GM18861 (cell line): ENCODE measurements at regions not wholly inside any gene's neighbourhood (a gene's known extent, or its start where the extent isn't known, plus 50 kb on each side); places are given as distances from the start of the nearest gene placed in this dataset.

Experiments used
- ATAC-seq: cut with Tn5 transposase; IDR thresholded peaks from one replicate; pipeline ENCODE4 v1.9.1; 2021; ENCODE audit not compliant: unreplicated experiment

DNA sequence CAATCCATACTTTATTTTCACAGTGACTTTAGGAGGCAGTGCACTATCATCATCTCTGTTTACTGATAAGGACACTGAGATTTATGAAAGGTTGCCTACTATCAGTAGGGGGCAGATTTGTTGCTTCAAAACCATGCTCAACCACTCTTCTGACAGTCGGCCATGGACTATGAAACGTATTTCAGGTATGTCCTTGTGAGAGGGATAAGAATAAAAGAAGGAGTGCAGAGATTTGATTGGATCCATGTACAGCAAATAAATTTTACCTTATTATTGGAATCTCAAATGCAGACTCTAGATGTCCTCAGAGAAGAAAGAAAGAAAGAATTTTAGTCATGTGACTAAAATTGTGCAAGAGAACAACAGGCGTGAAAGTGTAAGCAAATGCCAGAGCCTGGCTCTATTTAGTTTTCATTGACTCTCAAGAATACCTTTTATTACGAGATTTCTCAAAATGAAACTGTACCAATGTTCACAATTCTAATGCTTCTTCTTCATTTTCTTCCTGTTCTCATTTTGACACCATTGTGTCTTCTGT lies 296.6 kb upstream of the RASA1 start:
- ATAC-seq: no peak

DNA sequence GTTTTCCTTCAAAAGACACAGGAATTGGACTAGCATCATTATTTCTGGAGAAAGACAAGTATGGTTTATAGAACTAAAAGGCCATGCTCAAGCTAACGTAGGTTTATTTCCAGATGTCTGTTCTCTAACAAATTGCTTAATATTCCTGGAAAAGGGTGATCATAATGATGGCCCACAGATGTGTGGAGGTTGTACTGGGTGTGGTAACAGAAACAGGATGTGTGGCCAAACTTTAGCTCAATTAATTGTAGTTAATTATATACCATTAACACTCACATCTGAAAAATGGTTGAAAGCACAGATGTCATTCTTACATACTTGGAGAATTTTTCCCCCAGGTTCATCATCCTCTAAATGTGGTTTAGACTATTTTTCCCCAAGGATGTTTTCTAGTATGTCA lies 292.7 kb upstream of the RASA1 start:
- no peak for ATAC-seq

DNA sequence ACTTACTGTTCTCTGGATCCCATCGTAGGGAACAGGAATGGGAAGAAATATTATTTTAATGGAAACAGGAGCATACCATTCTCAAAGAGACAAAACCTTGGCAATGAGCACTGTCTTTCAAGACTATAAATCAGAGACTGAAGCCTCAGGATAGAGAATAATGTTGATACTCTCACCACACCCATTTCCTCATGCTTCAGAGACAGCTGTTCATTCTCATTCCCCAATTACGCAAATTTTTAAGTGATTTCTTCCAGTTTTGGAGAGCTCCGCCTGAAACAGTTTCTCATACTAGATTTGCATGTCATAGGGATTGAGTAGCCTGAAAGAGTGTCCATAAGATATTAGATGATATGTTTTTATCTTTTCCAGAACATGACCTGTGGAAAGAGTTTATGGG lies 290.5 kb upstream of the RASA1 start:
- no peak for ATAC-seq

DNA sequence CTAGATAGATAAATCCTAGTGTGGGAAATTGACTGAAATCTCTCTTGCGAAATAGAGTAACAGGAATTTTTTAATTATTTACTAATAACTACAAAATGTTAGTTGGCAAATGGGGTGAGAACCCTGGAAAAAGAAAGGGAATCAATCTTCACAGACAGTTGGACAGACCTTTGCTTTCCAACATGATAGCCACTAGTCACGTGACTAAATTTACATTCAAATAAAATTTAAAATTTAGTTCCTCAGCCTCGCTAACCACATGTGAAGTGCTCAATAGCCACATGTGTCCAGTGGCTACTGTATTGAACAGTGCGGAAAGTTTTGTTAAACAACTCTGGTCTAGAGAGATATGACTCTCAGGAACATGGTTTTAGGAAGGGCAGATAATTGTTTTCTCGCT lies 289.9 kb upstream of the RASA1 start:
- no peak for ATAC-seq

DNA sequence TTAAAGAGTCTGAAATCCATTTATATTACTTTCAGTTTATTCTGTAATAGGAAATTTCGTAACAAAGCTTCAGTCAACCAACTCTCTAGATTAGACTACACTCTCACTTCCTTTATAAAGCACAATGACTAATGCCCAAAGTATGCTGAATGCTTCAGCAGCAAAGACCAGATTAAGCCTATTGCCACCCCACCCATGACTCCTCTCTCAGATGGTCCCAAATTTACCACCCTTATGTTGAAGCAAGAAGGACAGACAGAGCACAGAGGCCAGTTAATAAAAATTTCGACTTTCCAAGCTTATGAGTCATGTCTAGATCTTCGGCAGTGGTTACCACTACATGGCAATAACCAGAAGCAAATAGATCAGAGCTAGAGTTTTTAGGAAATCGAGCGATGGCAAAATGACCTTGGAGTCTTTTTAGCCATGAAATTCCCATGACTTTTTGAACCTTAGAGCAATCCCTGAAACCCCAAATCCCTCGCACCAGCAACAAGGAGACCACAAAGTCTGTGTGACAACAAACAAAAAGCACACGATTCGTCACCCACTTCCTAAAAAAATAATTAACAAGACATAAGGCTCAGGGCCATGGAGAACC lies 287.8 kb upstream of the RASA1 start:
- no peak for ATAC-seq

DNA sequence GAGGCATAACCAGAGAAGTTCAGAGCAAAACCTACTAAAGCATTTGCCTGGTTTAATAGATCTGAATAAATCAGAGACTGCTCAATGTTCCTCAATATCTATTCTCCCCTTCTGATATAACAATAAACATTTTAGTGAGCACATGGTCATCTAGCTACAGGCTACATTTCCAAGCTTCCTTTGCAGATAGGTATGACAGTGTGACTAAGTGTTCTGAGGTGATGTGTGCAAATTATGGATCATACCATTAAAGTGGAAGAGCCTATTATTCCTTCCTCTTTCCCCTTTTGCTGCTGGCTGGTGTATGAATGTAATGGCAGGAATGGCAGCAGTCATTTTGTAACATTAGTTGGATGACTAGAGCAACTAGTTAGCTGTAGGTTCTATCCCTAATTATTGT lies 285.8 kb upstream of the RASA1 start:
- no peak for ATAC-seq

DNA sequence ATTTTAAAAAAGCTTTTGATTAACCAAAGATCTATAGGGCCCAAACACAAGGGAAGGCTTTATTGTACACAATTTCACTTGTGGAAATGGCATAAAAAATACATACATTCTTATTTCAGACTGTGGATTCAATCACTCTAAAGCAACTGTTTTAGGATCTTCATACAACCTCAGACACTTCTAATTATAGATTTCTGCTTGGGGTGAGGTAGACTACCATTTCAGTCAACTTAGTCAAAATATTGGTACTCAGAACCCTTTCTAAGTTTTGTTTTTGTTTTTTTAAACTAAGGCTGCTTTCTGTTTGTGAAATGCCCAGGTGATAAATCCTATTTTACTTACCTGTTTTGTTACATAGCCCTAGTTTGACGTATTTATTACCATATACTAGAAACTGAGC lies 284.5 kb upstream of the RASA1 start:
- no peak for ATAC-seq

DNA sequence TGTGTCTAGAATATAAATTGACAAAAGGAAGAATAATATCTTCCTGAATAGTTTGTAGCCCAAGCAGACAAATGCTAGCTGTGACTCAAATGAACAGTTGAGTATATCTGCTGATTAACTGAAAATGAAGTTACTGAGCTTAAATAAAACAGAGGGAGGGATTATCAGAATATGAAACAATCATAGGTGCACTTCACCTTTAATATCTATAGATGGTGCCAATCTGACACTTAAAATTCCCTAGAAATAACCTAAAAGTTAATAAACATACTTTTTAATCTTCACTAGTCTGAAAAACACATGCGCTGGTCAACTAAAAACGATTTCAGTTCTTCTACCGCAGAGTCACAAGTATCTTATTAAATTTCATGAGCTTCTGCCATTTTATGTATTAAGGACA lies 280.8 kb upstream of the RASA1 start:
- ATAC-seq: no peak

DNA sequence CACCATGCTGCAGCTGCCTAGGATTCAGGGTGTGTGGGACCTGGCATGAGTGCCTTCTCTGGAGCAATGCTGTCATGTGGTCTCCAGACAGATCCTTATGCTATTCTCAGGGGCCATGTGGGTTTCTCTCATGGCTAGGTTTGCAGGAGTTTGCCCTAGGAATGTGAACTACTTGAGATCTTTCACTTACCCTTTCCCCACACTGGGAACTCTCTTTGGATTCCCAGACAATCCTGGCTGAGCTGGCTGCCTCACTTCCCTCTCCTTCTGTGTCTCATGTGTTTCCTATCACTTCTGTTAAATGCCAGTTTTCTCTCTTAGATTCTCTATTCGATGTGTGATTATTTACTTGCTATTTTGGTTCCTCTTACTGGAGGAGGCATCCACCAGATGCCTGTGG lies 270.2 kb upstream of the RASA1 start:
- ATAC-seq: no peak

DNA sequence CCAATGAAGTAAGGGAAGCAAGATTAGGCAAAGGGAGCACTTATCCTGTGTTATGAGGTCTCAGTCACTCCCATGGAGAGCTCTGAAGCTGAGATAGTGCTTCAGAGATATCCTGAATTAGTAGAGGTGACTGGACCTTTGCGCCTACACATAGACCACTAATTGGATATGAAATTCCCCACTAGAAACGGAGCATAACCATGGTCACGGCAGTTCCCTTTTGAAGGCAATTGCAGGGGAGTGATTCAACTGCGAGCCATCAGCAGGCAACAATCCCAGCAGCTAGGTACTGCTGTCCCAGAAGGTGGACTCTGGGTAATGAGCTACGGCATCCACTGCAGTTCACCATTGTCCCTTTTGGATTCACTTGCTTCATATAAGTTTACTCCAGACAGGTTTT lies 267.7 kb upstream of the RASA1 start:
- no peak for ATAC-seq

DNA sequence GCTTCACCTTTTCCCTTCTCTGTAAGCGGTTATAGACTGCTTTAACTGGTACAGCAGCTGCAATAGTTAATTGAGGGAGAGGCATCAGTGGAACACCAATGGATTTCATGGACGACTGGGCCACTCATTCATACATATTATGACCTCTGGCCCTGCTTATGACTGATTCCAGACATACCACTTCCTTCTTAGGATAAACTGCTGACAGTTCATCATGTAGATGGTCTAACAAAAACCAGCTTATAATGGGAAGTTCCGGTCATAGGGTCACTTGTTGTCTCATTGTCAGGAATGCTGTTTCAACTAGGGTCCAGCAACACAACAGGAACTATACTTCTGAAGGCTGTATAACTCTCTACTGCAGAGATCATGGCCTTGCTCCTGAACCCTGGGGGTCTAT lies 265.2 kb upstream of the RASA1 start:
- ATAC-seq: no peak

DNA sequence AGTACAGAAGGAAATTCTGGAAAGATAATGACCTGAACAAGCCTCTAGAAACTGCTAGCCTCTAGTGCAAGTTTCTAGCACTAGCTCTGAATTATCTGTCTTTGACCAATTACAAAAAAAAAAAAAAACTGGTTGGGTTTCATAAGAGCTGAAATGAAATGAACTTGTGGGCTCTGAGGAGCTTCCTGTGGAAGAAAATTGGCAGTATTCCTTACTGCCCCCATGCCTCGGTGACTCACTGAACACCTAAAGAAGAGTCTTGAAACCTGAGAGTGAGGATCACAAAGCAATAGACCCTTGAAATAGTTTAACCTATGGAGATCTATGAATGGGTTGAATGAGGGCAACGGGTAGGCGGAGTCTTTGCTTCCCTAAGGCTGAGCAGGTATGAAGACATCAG lies 263.6 kb upstream of the RASA1 start:
- ATAC-seq: no peak

DNA sequence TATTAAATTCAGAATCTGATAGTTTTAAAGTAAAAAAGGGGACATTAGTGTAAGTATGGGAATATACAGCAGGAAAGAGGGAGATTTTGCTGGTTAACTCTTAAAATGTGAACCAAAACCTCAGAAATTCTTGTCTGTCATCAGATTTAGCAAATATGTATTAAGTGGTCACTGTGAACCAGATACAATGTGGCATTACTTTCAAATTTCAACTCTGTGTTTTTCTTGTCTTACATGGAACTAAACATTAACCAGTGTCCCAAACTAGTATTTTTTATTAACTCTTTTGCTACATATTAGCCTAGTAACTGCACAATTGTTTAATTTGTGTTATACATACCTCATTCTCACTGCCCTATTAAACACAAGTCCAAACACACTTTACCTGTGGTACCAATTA lies 259.9 kb upstream of the RASA1 start:
- ATAC-seq: no peak

DNA sequence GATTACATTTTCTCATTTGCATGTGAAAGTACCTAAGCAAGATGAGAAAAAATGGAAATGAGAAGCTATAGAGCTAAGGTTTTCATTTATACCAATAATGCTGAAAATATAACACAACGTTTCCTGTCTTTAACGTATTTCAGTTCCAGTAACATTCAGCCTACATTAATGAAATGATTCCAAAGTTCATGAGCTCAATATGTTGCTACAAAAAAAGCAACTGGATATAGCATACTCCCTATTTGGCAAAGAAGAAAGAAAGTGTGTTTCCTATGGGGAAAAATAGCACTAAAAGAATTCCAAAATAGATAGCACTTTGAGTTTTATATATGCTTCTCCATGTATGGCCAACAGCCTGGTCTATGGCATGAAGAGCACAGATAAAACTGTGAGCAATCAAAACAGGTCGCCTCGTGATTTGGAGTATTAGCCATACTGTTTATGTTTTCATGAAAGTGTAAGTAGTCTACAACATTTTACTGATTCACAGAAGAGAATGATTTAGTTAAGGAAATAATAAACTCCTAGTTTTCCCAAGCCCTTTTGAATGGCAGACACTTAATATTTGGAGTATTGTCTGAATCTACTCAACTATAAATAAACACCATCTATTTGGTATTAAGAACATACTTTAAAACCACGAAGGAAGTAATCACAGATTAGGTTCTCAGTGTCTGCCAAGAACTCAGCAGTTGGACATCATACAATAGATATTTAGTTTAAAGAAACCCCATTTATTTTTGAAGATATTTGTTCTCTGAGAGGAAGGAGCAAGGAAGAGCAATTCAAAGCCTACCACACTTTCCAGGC lies 258.7 kb upstream of the RASA1 start:
- ATAC-seq: no peak

DNA sequence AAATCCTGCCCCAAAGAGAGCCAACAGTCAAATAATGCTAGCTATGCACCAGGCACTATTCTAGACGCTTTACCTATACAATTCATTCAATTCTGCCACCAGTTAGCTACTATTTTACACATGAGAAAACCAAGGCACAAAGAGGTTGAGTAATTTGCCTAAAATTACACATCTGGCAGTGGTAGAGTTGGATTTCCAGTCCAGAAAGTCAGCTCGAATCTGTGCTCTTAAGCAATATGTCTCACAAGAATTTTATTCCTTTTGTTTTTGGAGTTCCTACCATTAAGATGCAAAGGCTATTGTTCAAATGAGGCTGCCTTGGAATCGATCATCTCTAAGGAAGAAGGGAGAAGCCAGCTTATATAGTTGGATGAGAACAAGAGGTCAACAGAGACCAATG lies 256.9 kb upstream of the RASA1 start:
- ATAC-seq: no peak

DNA sequence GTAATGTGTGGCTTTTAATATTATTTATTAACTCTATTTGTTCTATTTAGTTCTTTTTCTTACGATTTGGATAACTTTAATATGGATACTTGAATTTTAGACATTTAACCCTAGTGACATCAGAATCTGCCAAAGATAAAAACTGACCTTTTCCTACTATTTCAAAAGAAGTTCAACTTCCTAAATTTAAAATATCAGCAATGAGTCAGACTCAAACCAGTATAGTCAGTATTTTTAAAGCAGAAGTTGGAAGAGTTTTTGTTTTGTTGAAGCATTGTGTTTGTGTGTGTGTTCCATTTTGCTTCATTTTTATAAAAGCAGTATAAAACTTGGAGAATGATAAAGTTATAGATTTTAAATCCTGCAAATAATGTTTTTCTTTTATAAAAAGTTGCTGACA lies 251.8 kb upstream of the RASA1 start:
- ATAC-seq: no peak

DNA sequence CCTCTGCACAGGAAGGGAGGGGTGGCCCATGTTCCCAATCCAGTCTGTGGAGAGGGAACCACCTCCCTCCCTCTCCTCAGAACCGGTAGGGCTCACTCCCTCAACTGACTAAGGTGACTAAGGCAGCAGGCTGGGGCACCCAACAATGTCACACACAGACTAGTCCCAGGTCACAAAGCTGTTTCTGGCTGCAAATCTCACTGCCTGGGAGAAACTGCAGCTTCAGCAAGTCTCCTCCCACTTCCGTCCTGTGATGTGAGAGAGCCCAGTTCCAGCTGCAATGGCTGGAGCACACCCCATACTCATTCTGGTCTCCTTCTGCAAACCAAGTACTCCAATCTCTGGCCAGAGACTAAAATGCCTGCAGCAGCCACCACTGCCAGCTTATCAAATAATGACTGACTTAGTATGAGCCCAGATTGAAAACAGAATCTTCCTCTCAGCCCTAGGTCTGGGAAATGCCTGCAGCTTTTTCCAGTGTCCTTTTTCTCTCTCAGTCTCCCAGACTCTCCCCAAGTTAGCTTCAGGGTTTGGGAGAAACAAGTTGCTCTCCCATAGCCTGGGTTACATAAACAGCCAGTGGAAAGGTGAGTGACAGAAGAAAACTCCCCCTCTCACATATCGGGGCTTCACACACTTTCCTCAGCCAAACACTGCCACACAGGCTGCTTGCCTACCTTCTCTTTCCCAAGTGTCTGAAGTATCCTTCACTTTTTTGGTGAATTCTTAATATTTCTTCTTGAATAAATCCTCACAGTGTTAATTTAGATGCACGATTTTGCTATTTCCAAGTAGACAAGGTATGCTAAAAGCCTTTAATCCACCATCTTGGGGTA lies 247.4 kb upstream of the RASA1 start:
- no peak for ATAC-seq

DNA sequence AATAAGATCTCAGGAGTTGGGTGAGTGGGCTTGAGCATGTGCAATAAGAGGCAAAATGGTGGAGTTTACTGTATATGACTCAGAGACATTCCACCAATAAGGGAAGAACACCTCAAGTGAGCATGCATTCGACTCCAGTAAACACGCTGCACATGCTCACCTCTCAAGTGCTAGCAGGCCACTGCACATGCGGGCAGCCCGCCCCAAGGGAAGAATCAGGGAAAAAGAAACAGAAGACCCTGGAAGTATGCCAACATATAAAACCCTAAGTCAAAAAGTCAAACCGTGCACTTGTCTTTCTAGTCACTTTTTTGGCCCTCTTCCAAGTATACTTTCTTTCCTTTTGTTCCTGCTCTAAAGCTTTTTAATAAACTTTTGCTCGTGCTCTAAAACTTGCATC lies 245.3 kb upstream of the RASA1 start:
- ATAC-seq: no peak

DNA sequence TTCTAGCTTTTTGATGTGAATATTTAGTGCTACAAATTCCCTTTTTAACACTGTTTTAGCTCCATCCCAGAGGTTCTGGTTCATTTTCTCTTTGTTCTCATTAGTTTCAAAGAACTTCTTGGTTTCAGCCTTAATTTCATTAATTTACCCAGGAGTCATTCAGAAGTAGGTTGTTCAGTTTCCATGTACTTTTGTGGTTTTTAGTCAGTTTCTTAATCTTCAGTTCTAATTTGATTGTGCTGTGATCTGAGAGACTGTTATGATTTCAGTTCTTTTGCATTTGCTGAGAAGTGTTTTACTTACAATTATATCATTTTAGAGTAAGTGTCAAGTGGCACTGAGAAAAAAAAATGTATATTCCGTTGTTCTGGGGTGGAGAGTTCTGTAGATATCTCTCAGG lies 240.1 kb upstream of the RASA1 start:
- no peak for ATAC-seq

DNA sequence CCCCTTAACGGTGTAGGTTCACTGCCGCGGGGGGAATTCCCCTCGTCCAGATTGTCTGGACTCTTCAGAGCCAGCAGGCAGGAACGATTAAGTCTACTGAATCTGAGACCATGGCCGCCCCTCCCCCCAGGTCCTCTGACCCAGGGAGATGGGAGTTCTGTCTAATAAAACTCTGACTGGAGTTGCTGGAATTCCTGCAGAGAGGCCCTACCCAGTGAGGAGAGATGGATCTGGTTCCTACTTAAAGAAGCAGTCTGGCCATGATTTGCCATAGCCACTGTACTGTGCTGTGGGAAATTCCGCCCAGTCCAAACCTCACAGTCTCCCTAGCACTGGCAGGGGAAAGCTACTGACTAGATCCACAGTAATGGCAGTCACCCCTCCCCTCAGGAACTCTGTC lies 237.7 kb upstream of the RASA1 start:
- no peak for ATAC-seq

DNA sequence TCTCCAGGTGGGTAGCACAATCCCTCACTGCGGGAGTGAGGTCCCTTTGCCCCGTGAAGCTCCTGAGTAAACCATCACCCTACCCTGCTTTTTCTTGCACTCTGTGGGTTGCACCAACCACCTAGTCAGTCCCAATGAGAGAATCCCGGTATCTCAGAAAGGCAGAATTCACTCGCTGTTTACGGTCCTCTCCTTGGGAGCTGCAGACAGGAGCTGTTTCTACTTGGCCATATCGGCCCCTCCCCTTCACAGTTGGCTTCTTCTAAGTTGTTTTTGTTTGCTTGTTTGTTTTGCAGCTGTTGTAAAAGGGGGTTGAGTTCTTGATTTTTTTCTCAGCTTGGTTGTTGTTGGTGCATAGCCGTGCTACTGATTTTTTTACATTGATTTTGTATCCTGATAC lies 237.0 kb upstream of the RASA1 start:
- ATAC-seq: no peak

DNA sequence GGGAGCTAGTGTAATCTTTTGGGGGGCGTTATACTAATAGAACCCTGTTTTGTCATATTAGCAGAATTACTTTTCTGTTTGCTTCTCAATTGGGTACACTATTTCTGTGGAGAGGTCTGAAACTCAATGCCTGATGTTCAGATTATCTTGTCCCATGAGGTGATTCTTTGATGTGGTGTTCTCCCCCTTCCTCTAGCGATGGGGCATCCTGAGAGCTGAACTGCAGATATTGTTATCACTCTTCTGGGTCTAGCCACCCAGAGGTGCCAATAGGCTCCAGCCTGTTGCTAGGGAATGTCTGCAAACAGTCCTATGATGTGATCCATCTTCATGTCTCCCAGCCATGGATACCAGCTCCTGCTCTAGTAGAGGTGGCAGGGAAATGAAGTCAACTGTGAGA lies 233.1 kb upstream of the RASA1 start:
- no peak for ATAC-seq
